Prostate gland (tissue), 2 donors: ENCODE measurements at regions not wholly inside any gene's neighbourhood (a gene's known extent, or its start where the extent isn't known, plus 50 kb on each side); places are given as distances from the start of the nearest gene placed in this dataset.

Experiments used
- POLR2A ChIP-seq: fragments of 450-650 bp; IDR thresholded peaks from one replicate; pipeline ENCODE4 v1.6.1; 2016; ENCODE audit warnings: antibody characterized with exemption, mild to moderate bottlenecking
- POLR2AphosphoS5 ChIP-seq: sonication (generic); formaldehyde crosslinking; IDR thresholded peaks from one replicate; pipeline ENCODE4 v1.6.1; 2017; ENCODE audit warnings: antibody characterized with exemption
- TF ChIP-seq, protein P1 (sequence below), 4 experiments: fragments of 200-600 bp in 2 of 4; fragments of 450-650 bp in 2 of 4; sonication (generic) in 2 of 4; IDR thresholded peaks; 1 replicate in 3 of 4; 2 replicates in 1 of 4; pipeline ENCODE4 v1.5.1; 2016 to 2019; ENCODE audit warnings: antibody characterized with exemption in 4 of 4, mild to moderate bottlenecking in 2 of 4, moderate library complexity in 2 of 4

DNA sequence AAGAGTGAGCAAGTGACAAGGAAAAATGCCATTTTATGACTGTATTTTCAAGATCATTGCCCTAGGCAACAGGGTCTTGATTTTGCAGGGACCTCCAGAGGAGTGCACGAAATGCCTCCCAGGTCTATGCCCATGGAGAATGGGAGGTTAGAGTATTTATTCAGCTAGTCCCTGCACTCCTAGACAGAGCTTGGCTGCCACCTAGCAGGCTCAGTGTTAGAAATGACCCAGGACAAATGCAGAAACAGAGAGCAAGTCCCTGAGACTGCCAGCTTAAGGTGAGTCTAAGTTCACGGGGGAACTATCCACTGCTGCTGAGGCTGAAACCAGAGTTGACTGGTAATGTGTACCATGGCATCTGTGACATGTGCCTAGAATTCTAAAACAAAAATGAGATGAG, 506.4 kb downstream of the MED13L start:
- TF ChIP-seq, protein P1, sequence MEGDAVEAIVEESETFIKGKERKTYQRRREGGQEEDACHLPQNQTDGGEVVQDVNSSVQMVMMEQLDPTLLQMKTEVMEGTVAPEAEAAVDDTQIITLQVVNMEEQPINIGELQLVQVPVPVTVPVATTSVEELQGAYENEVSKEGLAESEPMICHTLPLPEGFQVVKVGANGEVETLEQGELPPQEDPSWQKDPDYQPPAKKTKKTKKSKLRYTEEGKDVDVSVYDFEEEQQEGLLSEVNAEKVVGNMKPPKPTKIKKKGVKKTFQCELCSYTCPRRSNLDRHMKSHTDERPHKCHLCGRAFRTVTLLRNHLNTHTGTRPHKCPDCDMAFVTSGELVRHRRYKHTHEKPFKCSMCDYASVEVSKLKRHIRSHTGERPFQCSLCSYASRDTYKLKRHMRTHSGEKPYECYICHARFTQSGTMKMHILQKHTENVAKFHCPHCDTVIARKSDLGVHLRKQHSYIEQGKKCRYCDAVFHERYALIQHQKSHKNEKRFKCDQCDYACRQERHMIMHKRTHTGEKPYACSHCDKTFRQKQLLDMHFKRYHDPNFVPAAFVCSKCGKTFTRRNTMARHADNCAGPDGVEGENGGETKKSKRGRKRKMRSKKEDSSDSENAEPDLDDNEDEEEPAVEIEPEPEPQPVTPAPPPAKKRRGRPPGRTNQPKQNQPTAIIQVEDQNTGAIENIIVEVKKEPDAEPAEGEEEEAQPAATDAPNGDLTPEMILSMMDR (IDR thresholded peaks at IDR 0.05), result peak in 3 of 4 experiments; percentile 20 to 57 (median 54)
- TF ChIP-seq POLR2A (no peak), POLR2AphosphoS5 (peak; percentile 32)
